GM12878 (cell line): ENCODE measurements at regions not wholly inside any gene's neighbourhood (a gene's known extent, or its start where the extent isn't known, plus 50 kb on each side); places are given as distances from the start of the nearest gene placed in this dataset.

ENCODE experiments used
- ATAC-seq: fragments of 200-7000 bp; cut with Tn5 transposase; 3 replicates; pipeline ENCODE4 v1.9.1; 2020; ENCODE audit warnings: mild to moderate bottlenecking, moderate library complexity
- BruUV-seq: library from RNA; stranded (reverse); fragments of 400-500 nt; replicated peaks from 2 replicates; lab custom pipeline; 2021; lab: Mats Ljungman, UMichigan
- CTCF ChIA-PET: fragments of 300-600 bp; sonication (Branson Sonifier 250); formaldehyde crosslinking; extraction: SDS; loops from one replicate; lab custom pipeline; 2021; ENCODE audit warnings: inconsistent platforms; lab: Yijun Ruan, JAX
- POLR2A ChIA-PET: fragments of 350-600 bp; formaldehyde crosslinking; extraction: SDS; loops from one replicate; lab custom pipeline; 2021; ENCODE audit warnings: inconsistent platforms; lab: Charles Lee
- RAD21 ChIA-PET: fragments of 300-600 bp; sonication (Branson Sonifier 250); formaldehyde crosslinking; loops from one replicate; lab custom pipeline; 2023; ENCODE audit warnings: antibody characterized with exemption; ENCODE audit not compliant: unreplicated experiment; lab: Charles Lee
- SMC1A ChIA-PET: fragments of 300-600 bp; sonication (Branson Sonifier 250); formaldehyde crosslinking; loops from one replicate; lab custom pipeline; 2023; ENCODE audit not compliant: unreplicated experiment, uncharacterized antibody; lab: Charles Lee
- DNase-seq: peaks from one replicate; pipeline ENCODE4 v3.0.0-alpha.2; 2011; ENCODE audit warnings: low read depth, low spot score
- FAIRE-seq: peaks from 3 replicates; lab custom pipeline; 2011; peaks lifted over from hg19 to GRCh38; lab: Jason Lieb, UNC
- H2AFZ ChIP-seq: 2 replicates; pipeline ENCODE4 v1.6.0; 2011; ENCODE audit warnings: low read depth, low read length, control low read depth; ENCODE audit not compliant: control insufficient read depth
- H3K27ac ChIP-seq: 2 replicates; pipeline ENCODE4 v1.5.1; 2011; ENCODE audit warnings: control low read depth; ENCODE audit not compliant: control insufficient read depth, insufficient read depth
- H3K27me3 ChIP-seq, 2 experiments: replicated peaks in 1 of 2; 2 replicates each; pipeline versions ENCODE4 v1.6.0 to v1.6.1; 2011; ENCODE audit warnings: low read length in 1 of 2; ENCODE audit not compliant: control insufficient read depth in 2 of 2, insufficient read depth in 2 of 2
- H3K36me3 ChIP-seq, 2 experiments: 2 replicates each; pipeline ENCODE4 v1.5.1; 2011; ENCODE audit warnings: low read length in 1 of 2; ENCODE audit not compliant: control insufficient read depth in 2 of 2, insufficient read depth in 2 of 2
- H3K4me1 ChIP-seq: 2 replicates; pipeline ENCODE4 v1.6.1; 2011; ENCODE audit warnings: mild to moderate bottlenecking, low read length, moderate library complexity, mixed read lengths; ENCODE audit not compliant: control insufficient read depth, insufficient read depth
- H3K4me2 ChIP-seq: 2 replicates; pipeline ENCODE4 v1.6.0; 2011; ENCODE audit warnings: control low read depth; ENCODE audit not compliant: control insufficient read depth, insufficient read depth
- H3K4me3 ChIP-seq: fragments of 200-600 bp; sonication (generic); 2 replicates; pipeline ENCODE4 v1.5.1; 2016
- H3K79me2 ChIP-seq: 2 replicates; pipeline ENCODE4 v1.6.0; 2011; ENCODE audit warnings: low read length; ENCODE audit not compliant: control insufficient read depth, insufficient read depth
- H3K9ac ChIP-seq: 2 replicates; pipeline ENCODE4 v1.8.0; 2011; ENCODE audit warnings: low read length, control low read depth, mixed read lengths; ENCODE audit not compliant: control insufficient read depth, insufficient read depth
- H3K9me3 ChIP-seq: replicated peaks from 3 replicates; pipeline ENCODE4 v1.5.1; 2011; ENCODE audit warnings: mild to moderate bottlenecking, low read length; ENCODE audit not compliant: control insufficient read depth, insufficient read depth
- H4K20me1 ChIP-seq: 2 replicates; pipeline ENCODE4 v1.6.0; 2011; ENCODE audit not compliant: control insufficient read depth, insufficient read depth
- BHLHE40 ChIP-seq, 2 experiments: fragments of 450-650 bp in 1 of 2; IDR thresholded peaks; 2 replicates each; pipeline ENCODE4 v1.6.1; 2011 to 2017; ENCODE audit warnings: low read depth in 2 of 2, borderline replicate concordance in 1 of 2, improper control_type of control experiment in 1 of 2, low read length in 1 of 2, mild to moderate bottlenecking in 1 of 2
- CEBPB ChIP-seq, 2 experiments: fragments of 150-350 bp in 1 of 2; IDR thresholded peaks; 2 replicates each; pipeline ENCODE4 v1.6.1; 2012 to 2014; ENCODE audit warnings: low read depth in 2 of 2, low read length in 2 of 2, borderline replicate concordance in 1 of 2, inconsistent platforms in 1 of 2
- JUND ChIP-seq: IDR thresholded peaks from 2 replicates; pipeline ENCODE4 v1.6.1; 2012; ENCODE audit warnings: low read depth, mild to moderate bottlenecking, low read length, improper control_type of control experiment, moderate library complexity
- LARP7 ChIP-seq: fragments of 450-650 bp; IDR thresholded peaks from 2 replicates; pipeline ENCODE4 v1.6.1; 2017; ENCODE audit warnings: mild to moderate bottlenecking
- MYC ChIP-seq: IDR thresholded peaks from 2 replicates; pipeline ENCODE4 v1.6.1; 2011; ENCODE audit warnings: mild to moderate bottlenecking, low read length, moderate library complexity, inconsistent platforms; ENCODE audit not compliant: insufficient read depth, insufficient replicate concordance, insufficient read length, severe bottlenecking
- RUNX3 ChIP-seq: IDR thresholded peaks from 2 replicates; pipeline ENCODE4 v1.6.1; 2012; ENCODE audit warnings: low read length, inconsistent platforms
- STAT1 ChIP-seq: fragments of 450-650 bp; conservative IDR thresholded peaks from 2 replicates; pipeline ENCODE4 v1.6.1; 2014; ENCODE audit warnings: antibody characterized with exemption, mild to moderate bottlenecking
- TBL1XR1 ChIP-seq: IDR thresholded peaks from 2 replicates; pipeline ENCODE4 v1.6.1; 2012; ENCODE audit warnings: low read depth, low read length, improper control_type of control experiment
- ZNF24 ChIP-seq: fragments of 450-650 bp; IDR thresholded peaks from 2 replicates; pipeline ENCODE4 v1.6.1; 2017; ENCODE audit warnings: antibody characterized with exemption, mild to moderate bottlenecking
- WGBS: methylation state at CpG from one replicate; pipeline ENCODE4 v1.1.6; 2016; ENCODE audit warnings: low lambda C conversion rate; ENCODE audit not compliant: insufficient replicate concordance, insufficient coverage; ENCODE audit errors: missing lambda C conversion rate; 5-methylcytosine and 5-hydroxymethylcytosine counted together
- in situ Hi-C: fragments of 300-500 bp; cut with MboI; formaldehyde crosslinking; loops from 9 replicates; pipeline ENCODE4 v1.14.3; 2018; ENCODE audit warnings: mixed read lengths
- intact Hi-C: fragments of 100-400 bp; cut with micrococcal nuclease; formaldehyde crosslinking; loops from one replicate; pipeline ENCODE4 v1.14.2; 2022; ENCODE audit not compliant: unreplicated experiment
- TF ChIP-seq, protein P1 (sequence below): fragments of 150-350 bp; IDR thresholded peaks from 2 replicates; pipeline ENCODE4 v1.6.1; 2014; ENCODE audit warnings: mild to moderate bottlenecking, low read depth, low read length
- TF ChIP-seq, protein P2 (sequence below): fragments of 450-650 bp; IDR thresholded peaks from 2 replicates; pipeline ENCODE4 v1.6.1; 2018; ENCODE audit warnings: borderline replicate concordance, mild to moderate bottlenecking; ENCODE audit not compliant: partially characterized antibody
- TF ChIP-seq, protein P3 (sequence below): IDR thresholded peaks from 2 replicates; pipeline ENCODE4 v1.6.1; 2012; ENCODE audit warnings: low read depth, low read length, improper control_type of control experiment
- TF ChIP-seq, protein P4 (sequence below): fragments of 450-650 bp; IDR thresholded peaks from 2 replicates; pipeline ENCODE4 v1.6.1; 2016; ENCODE audit warnings: mild to moderate bottlenecking
- TF ChIP-seq, protein P5 (sequence below): fragments of 450-650 bp; formaldehyde crosslinking; IDR thresholded peaks from 2 replicates; pipeline ENCODE4 v1.4.0; 2020; ENCODE audit warnings: mild to moderate bottlenecking, moderate library complexity

DNA sequence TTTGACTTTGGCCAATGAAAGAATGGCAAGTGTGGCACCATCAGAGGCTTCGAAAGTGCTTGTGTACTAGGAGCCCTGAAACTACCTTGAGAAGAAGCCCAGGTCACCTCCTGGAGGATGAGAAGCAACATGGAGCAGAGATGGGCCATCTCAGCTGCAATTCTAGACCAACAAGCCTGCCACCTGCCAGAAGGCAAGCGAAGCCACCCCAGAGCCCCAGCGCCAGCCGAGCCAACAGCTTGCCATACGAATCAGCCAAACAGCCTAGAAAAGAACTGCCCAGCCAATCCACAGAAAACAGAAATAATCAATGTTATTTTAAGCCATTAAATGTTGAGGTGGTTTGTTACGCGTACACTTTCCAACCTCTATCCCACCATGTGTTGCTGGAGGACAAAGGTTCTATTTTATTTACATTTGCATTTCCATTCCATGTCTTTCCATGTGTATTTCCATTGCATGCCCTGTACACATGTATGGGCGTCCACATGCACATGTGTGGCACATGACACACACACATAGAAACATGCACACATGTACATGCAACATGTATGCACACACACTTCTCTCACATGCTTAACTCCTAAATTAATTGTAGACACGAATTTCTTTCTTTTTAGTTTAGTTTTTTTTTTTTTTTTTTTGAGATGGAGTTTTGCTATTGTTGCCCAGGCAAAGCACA, 144.3 kb upstream of the TNRC6C start:
- POLR2A ChIA-PET, result interaction anchor here (0.6 kb wide), 1 partner anchor 932 kb away, joined by 6 read pairs; no protein-coding TSS in a partner anchor
- no TSS peak for BruUV-seq
- no peak overlapping the region for H3K4me2 ChIP-seq
- H3K27me3 ChIP-seq, result no peaks in the 10 kb centered on the region
- no peaks in the 10 kb centered on the region for H4K20me1 ChIP-seq
- SMC1A ChIA-PET, result interaction anchor here (1.4 kb wide), 2 partner anchors 20 to 53 kb away, joined by 3 to 9 read pairs; no protein-coding TSS in a partner anchor
- CTCF ChIA-PET, result no interaction called here
- RAD21 ChIA-PET, result interaction anchor here (0.7 to 1.6 kb wide), 3 partner anchors 11 to 55 kb away, joined by 3 to 8 read pairs (median 3); no protein-coding TSS in a partner anchor
- ATAC-seq (no peak), FAIRE-seq (no peak), DNase-seq (no peak)
- H2AFZ ChIP-seq, result no peak overlapping the region
- no peak overlapping the region for H3K4me3 ChIP-seq
- H3K9ac ChIP-seq, result no peak overlapping the region
- H3K79me2 ChIP-seq, result no peaks in the 10 kb centered on the region
- no peaks in the 10 kb centered on the region for H3K36me3 ChIP-seq
- intact Hi-C loops (no loop called here), in situ Hi-C loops (no loop called here)
- H3K4me1 ChIP-seq, result no peaks in the 10 kb centered on the region
- 46% methylated on average over 9 of the region's 9 CpGs for WGBS
- no peaks in the 10 kb centered on the region; the same call in 2 of the 3 replicates for H3K9me3 ChIP-seq
- H3K27ac ChIP-seq, result no peak overlapping the region
- no peak for TF ChIP-seq JUND
- no peak for TF ChIP-seq MYC
- TF ChIP-seq, protein P1, sequence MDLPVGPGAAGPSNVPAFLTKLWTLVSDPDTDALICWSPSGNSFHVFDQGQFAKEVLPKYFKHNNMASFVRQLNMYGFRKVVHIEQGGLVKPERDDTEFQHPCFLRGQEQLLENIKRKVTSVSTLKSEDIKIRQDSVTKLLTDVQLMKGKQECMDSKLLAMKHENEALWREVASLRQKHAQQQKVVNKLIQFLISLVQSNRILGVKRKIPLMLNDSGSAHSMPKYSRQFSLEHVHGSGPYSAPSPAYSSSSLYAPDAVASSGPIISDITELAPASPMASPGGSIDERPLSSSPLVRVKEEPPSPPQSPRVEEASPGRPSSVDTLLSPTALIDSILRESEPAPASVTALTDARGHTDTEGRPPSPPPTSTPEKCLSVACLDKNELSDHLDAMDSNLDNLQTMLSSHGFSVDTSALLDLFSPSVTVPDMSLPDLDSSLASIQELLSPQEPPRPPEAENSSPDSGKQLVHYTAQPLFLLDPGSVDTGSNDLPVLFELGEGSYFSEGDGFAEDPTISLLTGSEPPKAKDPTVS, result no peak
- no peak for TF ChIP-seq CEBPB (IDR thresholded peaks at IDR 0.05; ENCODE audit: borderline replicate concordance in 1 of 2, low read depth in 2 of 2, low read length in 2 of 2)
- TF ChIP-seq STAT1, result no peak
- TF ChIP-seq, protein P2, sequence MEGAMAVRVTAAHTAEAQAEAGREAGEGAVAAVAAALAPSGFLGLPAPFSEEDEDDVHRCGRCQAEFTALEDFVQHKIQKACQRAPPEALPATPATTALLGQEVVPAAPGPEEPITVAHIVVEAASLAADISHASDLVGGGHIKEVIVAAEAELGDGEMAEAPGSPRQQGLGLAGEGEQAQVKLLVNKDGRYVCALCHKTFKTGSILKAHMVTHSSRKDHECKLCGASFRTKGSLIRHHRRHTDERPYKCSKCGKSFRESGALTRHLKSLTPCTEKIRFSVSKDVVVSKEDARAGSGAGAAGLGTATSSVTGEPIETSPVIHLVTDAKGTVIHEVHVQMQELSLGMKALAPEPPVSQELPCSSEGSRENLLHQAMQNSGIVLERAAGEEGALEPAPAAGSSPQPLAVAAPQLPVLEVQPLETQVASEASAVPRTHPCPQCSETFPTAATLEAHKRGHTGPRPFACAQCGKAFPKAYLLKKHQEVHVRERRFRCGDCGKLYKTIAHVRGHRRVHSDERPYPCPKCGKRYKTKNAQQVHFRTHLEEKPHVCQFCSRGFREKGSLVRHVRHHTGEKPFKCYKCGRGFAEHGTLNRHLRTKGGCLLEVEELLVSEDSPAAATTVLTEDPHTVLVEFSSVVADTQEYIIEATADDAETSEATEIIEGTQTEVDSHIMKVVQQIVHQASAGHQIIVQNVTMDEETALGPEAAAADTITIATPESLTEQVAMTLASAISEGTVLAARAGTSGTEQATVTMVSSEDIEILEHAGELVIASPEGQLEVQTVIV, result no peak
- TF ChIP-seq, protein P3, sequence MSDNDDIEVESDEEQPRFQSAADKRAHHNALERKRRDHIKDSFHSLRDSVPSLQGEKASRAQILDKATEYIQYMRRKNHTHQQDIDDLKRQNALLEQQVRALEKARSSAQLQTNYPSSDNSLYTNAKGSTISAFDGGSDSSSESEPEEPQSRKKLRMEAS, result no peak
- no peak for TF ChIP-seq RUNX3
- TF ChIP-seq LARP7, result no peak
- no peak for TF ChIP-seq BHLHE40 (IDR thresholded peaks at IDR 0.05; ENCODE audit: borderline replicate concordance in 1 of 2, low read depth in 2 of 2, low read length in 1 of 2)
- no peak for TF ChIP-seq ZNF24
- TF ChIP-seq, protein P4, sequence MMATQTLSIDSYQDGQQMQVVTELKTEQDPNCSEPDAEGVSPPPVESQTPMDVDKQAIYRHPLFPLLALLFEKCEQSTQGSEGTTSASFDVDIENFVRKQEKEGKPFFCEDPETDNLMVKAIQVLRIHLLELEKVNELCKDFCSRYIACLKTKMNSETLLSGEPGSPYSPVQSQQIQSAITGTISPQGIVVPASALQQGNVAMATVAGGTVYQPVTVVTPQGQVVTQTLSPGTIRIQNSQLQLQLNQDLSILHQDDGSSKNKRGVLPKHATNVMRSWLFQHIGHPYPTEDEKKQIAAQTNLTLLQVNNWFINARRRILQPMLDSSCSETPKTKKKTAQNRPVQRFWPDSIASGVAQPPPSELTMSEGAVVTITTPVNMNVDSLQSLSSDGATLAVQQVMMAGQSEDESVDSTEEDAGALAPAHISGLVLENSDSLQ, result no peak
- TF ChIP-seq, protein P5, sequence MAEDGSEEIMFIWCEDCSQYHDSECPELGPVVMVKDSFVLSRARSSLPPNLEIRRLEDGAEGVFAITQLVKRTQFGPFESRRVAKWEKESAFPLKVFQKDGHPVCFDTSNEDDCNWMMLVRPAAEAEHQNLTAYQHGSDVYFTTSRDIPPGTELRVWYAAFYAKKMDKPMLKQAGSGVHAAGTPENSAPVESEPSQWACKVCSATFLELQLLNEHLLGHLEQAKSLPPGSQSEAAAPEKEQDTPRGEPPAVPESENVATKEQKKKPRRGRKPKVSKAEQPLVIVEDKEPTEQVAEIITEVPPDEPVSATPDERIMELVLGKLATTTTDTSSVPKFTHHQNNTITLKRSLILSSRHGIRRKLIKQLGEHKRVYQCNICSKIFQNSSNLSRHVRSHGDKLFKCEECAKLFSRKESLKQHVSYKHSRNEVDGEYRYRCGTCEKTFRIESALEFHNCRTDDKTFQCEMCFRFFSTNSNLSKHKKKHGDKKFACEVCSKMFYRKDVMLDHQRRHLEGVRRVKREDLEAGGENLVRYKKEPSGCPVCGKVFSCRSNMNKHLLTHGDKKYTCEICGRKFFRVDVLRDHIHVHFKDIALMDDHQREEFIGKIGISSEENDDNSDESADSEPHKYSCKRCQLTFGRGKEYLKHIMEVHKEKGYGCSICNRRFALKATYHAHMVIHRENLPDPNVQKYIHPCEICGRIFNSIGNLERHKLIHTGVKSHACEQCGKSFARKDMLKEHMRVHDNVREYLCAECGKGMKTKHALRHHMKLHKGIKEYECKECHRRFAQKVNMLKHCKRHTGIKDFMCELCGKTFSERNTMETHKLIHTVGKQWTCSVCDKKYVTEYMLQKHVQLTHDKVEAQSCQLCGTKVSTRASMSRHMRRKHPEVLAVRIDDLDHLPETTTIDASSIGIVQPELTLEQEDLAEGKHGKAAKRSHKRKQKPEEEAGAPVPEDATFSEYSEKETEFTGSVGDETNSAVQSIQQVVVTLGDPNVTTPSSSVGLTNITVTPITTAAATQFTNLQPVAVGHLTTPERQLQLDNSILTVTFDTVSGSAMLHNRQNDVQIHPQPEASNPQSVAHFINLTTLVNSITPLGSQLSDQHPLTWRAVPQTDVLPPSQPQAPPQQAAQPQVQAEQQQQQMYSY (CRISPR knock-in tag), result no peak
- TF ChIP-seq TBL1XR1, result no peak
